BJ (cell line): ENCODE measurements at regions not wholly inside any gene's neighbourhood (a gene's known extent, or its start where the extent isn't known, plus 50 kb on each side); places are given as distances from the start of the nearest gene placed in this dataset.

ENCODE experiments used
- CTCF ChIA-PET: fragments of 350-600 bp; formaldehyde crosslinking; extraction: SDS; loops from one replicate; lab custom pipeline; 2021; ENCODE audit warnings: antibody characterized with exemption, inconsistent platforms; lab: Yijun Ruan, JAX
- POLR2A ChIA-PET: fragments of 300-600 bp; sonication (Branson Sonifier 250); formaldehyde crosslinking; extraction: SDS; loops from one replicate; lab custom pipeline; 2021; ENCODE audit warnings: antibody characterized with exemption; lab: Charles Lee
- DNase-seq: peaks from one replicate; pipeline ENCODE4 v3.0.0-alpha.2; 2011; ENCODE audit warnings: low read depth
- H3K27me3 ChIP-seq: 2 replicates; pipeline ENCODE4 v1.6.0; 2011; ENCODE audit warnings: low read length; ENCODE audit not compliant: control insufficient read depth, insufficient read depth
- H3K36me3 ChIP-seq: 2 replicates; pipeline ENCODE4 v1.5.1; 2011; ENCODE audit warnings: low read length; ENCODE audit not compliant: control insufficient read depth, insufficient read depth
- H3K4me3 ChIP-seq: 2 replicates; pipeline ENCODE4 v1.5.1; 2011; ENCODE audit warnings: low read depth, mild to moderate bottlenecking, control low read depth, low read length
- CTCF ChIP-seq: IDR thresholded peaks from 2 replicates; pipeline ENCODE4 v1.5.1; 2011; ENCODE audit warnings: low read depth, mild to moderate bottlenecking, control low read depth, inconsistent platforms, low read length, moderate library complexity; ENCODE audit not compliant: insufficient read depth

- Histone ChIP-seq H3K27me3 (peaks cover 11% of the 10 kb centered on the region), H3K4me3 (no peak overlapping the region), H3K36me3 (no peaks in the 10 kb centered on the region)
- no peak for DNase-seq
- ChIA-PET CTCF (interaction anchor here (0.8 to 2.8 kb wide), 2 partner anchors 10 to 13 kb away, joined by 3 to 6 read pairs; no protein-coding TSS in a partner anchor), POLR2A (no interaction called here)
- no peak for TF ChIP-seq CTCF
Observed at GRCh38 chr13:42658019-42658418, 84.1 kb downstream of the TNFSF11 start.

- H3K4me3 ChIP-seq, result no peak overlapping the region
- peak; percentile 32 for TF ChIP-seq CTCF
- ChIA-PET CTCF (interaction anchor here (0.6 to 2.8 kb wide), 8 partner anchors 11 to 1144 kb away, joined by 3 to 6 read pairs (median 4); no protein-coding TSS in a partner anchor), POLR2A (no interaction called here)
- peaks cover 8% of the 10 kb centered on the region for H3K27me3 ChIP-seq
- DNase-seq, result no peak
- H3K36me3 ChIP-seq, result no peaks in the 10 kb centered on the region
Observed at GRCh38 chr13:42660333-42660965, 86.5 kb downstream of the TNFSF11 start.

- Histone ChIP-seq H3K36me3 (no peaks in the 10 kb centered on the region), H3K4me3 (no peak overlapping the region), H3K27me3 (no peaks in the 10 kb centered on the region)
- ChIA-PET CTCF (interaction anchor here (1.0 kb wide), 1 partner anchor 9 kb away, joined by 3 read pairs; no protein-coding TSS in a partner anchor), POLR2A (no interaction called here)
- TF ChIP-seq CTCF, result no peak
- DNase-seq, result no peak
Observed at GRCh38 chr13:42667638-42668037, 93.7 kb downstream of the TNFSF11 start.

- no peak for DNase-seq
- ChIA-PET CTCF (interaction anchor here (1.8 kb wide), 1 partner anchor 12 kb away, joined by 6 read pairs; no protein-coding TSS in a partner anchor), POLR2A (no interaction called here)
- Histone ChIP-seq H3K36me3 (no peaks in the 10 kb centered on the region), H3K4me3 (no peak overlapping the region), H3K27me3 (peaks cover 1% of the 10 kb centered on the region; the same call in 1 of the 2 replicates)
- no peak for TF ChIP-seq CTCF
Observed at GRCh38 chr13:42671502-42671901, 97.5 kb downstream of the TNFSF11 start.

GRCh38 chr13:42673677-42674076 is 99.7 kb downstream of the TNFSF11 start:
- Histone ChIP-seq H3K27me3 (peaks cover 1% of the 10 kb centered on the region; the same call in 1 of the 2 replicates), H3K4me3 (no peak overlapping the region), H3K36me3 (no peaks in the 10 kb centered on the region)
- CTCF ChIA-PET, result no interaction called here
- POLR2A ChIA-PET, result no interaction called here
- DNase-seq, result no peak
- TF ChIP-seq CTCF, result no peak
